Peyer's patch (tissue), 4 donors: ENCODE measurements at regions not wholly inside any gene's neighbourhood (a gene's known extent, or its start where the extent isn't known, plus 50 kb on each side); places are given as distances from the start of the nearest gene placed in this dataset.
"Not testable (repeated sequence)": the region's sequence is repeated elsewhere in the genome, so short reads cannot be mapped to it uniquely, and the experiment has no call there.

Experiments used
- DNase-seq, 3 donors: peaks; one replicate each; pipeline ENCODE4 v3.0.0-alpha.2; 2017 to 2019
- H3K27ac ChIP-seq, 4 donors: fragments of 200-600 bp; sonication (generic); one replicate each; pipeline ENCODE4 v1.5.1; 2016 to 2019
- H3K27me3 ChIP-seq, 2 donors: fragments of 200-600 bp; sonication (generic); one replicate each; pipeline ENCODE4 v1.5.1; 2019
- H3K36me3 ChIP-seq, 3 donors: fragments of 200-600 bp; sonication (generic); one replicate each; pipeline ENCODE4 v1.5.1; 2016 to 2019
- H3K4me1 ChIP-seq, 4 donors: fragments of 200-600 bp; sonication (generic); one replicate each; pipeline ENCODE4 v1.5.1; 2016 to 2019
- H3K4me3 ChIP-seq, 4 donors: fragments of 200-600 bp; sonication (generic); 1 replicate in 3 of 4; 2 replicates in 1 of 4; pipeline ENCODE4 v1.5.1; 2016 to 2019; ENCODE audit warnings: mild to moderate bottlenecking in 1 of 4
- H3K9me3 ChIP-seq, 4 donors: fragments of 200-600 bp; sonication (generic); one replicate each; pipeline ENCODE4 v1.5.1; 2016 to 2019; ENCODE audit warnings: mild to moderate bottlenecking in 1 of 4
- POLR2A ChIP-seq, 2 donors: fragments of 450-650 bp; IDR thresholded peaks; one replicate each; pipeline ENCODE4 v1.5.1; 2017; ENCODE audit warnings: antibody characterized with exemption in 2 of 2, mild to moderate bottlenecking in 2 of 2, moderate library complexity in 2 of 2
- TF ChIP-seq, protein P1 (sequence below), 6 experiments: fragments of 450-650 bp in 4 of 6; fragments of 200-600 bp in 2 of 6; sonication (generic) in 1 of 6; IDR thresholded peaks; one replicate each; pipeline ENCODE4 v1.5.1; 2017 to 2019; ENCODE audit warnings: antibody characterized with exemption in 6 of 6, mild to moderate bottlenecking in 3 of 6, moderate library complexity in 1 of 6

DNA sequence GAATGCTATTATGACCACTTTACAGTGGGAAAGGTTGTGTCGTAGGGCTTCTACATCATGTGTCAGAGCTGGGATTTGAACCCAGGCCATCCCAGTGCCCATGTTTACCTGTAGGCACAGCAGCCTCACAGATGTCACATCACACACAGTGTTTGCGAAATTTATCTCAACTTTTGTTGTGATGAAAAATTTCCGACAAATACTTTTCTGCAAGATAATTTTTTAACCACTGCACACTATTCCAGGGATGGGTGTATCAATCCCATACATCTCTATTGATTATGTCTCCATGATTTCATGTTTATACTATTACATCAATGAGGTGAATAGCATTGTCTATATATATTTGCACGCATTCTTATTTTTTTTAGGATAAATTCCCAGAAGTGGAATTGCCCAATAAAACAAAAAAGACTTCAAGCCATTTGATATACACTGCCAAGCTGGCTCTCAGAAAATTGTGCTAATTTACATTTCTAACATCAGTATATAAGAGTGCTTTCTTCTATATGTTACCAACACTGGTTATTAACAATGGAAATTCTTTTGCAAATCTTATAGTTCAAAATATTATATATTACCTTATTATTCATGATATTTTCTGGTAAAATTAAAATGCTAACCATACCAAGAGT lies 189.1 kb upstream of the ZNF217 start:
- H3K36me3 ChIP-seq, result no peaks in the 10 kb centered on the region
- DNase-seq, result peak in 1 of 3 donors; percentile 17
- H3K4me3 ChIP-seq, result no peak overlapping the region
- no peaks in the 10 kb centered on the region for H3K9me3 ChIP-seq
- H3K27me3 ChIP-seq, result no peaks in the 10 kb centered on the region
- TF ChIP-seq POLR2A (IDR thresholded peaks at IDR 0.05), result no peak
- TF ChIP-seq, protein P1, sequence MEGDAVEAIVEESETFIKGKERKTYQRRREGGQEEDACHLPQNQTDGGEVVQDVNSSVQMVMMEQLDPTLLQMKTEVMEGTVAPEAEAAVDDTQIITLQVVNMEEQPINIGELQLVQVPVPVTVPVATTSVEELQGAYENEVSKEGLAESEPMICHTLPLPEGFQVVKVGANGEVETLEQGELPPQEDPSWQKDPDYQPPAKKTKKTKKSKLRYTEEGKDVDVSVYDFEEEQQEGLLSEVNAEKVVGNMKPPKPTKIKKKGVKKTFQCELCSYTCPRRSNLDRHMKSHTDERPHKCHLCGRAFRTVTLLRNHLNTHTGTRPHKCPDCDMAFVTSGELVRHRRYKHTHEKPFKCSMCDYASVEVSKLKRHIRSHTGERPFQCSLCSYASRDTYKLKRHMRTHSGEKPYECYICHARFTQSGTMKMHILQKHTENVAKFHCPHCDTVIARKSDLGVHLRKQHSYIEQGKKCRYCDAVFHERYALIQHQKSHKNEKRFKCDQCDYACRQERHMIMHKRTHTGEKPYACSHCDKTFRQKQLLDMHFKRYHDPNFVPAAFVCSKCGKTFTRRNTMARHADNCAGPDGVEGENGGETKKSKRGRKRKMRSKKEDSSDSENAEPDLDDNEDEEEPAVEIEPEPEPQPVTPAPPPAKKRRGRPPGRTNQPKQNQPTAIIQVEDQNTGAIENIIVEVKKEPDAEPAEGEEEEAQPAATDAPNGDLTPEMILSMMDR (IDR thresholded peaks at IDR 0.05), result no peak
- H3K27ac ChIP-seq, result no peak overlapping the region
- peaks cover 0 to 16% (median 0%) of the 10 kb centered on the region in 4 donors for H3K4me1 ChIP-seq

DNA sequence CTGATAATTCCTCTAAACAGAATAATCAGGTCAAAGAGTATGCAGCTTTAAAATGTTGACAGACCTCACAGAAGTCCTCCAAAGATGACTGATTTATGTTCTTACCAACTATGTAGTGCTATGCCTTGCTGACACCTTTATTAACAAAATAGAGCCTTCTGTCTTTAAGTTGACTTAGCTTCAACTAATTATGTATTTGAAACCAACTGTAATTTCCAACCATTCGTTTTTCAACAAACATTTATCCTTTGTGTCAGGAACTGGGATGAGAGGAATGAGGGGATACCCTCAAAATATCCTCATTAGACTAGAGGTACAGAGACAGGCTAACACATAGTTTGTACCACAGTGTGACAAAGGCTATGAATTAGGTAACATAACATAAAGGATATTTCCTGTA lies 186.2 kb upstream of the ZNF217 start:
- H3K27ac ChIP-seq, result no peak overlapping the region
- no peaks in the 10 kb centered on the region for H3K36me3 ChIP-seq
- TF ChIP-seq, protein P1 (IDR thresholded peaks at IDR 0.05), result no peak
- TF ChIP-seq POLR2A (IDR thresholded peaks at IDR 0.05), result no peak
- H3K27me3 ChIP-seq, result no peaks in the 10 kb centered on the region
- no peak for DNase-seq
- no peaks in the 10 kb centered on the region for H3K9me3 ChIP-seq
- H3K4me1 ChIP-seq, result no peaks in the 10 kb centered on the region
- H3K4me3 ChIP-seq, result no peak overlapping the region

DNA sequence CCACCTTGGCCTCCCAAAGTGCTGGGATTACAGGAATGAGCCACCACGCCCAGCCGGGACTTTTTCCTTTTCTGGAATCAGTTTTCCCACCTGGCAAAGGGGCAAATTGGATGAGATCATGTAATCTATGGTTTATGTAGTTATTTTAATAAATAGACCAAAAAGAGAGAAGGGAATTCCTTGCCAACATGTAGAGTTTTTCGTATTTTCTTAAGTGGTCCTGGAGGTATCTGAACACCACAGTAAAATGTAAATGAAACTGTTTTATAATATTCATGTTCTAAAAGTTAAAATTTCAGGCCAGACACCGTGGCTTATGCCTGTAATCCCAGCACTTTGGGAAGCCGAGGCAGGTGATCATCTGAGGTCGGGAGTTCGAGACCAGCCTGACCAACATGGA lies 185.1 kb upstream of the ZNF217 start:
- H3K36me3 ChIP-seq, result no peaks in the 10 kb centered on the region
- no peaks in the 10 kb centered on the region for H3K27me3 ChIP-seq
- no peaks in the 10 kb centered on the region for H3K9me3 ChIP-seq
- H3K4me3 ChIP-seq, result no peak overlapping the region
- no peak overlapping the region for H3K27ac ChIP-seq
- H3K4me1 ChIP-seq, result no peaks in the 10 kb centered on the region
- no peak for TF ChIP-seq POLR2A (IDR thresholded peaks at IDR 0.05)
- TF ChIP-seq, protein P1 (IDR thresholded peaks at IDR 0.05), result no peak
- no peak for DNase-seq

DNA sequence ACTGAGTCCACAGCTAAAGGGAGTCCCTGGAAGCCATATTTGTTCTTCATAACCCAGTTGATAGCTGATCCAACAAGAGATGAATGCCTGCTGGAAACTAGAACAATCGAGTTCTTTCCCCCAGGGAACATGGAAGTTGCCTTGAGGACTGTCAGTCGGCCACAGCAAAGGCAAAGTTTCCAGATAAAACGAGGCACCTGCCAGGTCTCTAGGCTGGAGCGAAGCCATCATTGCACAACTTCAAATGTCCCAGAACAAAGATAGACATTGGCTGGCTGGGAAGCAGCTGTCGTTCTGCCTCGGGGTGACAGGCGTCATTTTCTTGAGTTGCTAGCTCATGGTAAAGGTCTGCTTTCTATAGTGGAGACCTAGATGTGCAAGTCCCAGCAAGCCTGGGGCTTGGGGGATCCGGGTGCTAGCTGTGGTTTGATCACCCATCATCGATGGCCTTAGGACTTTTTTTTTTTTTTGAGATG lies 184.4 kb upstream of the ZNF217 start:
- H3K27me3 ChIP-seq, result no peaks in the 10 kb centered on the region
- TF ChIP-seq POLR2A (IDR thresholded peaks at IDR 0.05), result no peak
- TF ChIP-seq, protein P1 (IDR thresholded peaks at IDR 0.05), result no peak
- peak in 1 of 3 donors; percentile 12 for DNase-seq
- H3K9me3 ChIP-seq, result no peaks in the 10 kb centered on the region
- no peak overlapping the region for H3K4me3 ChIP-seq
- H3K4me1 ChIP-seq, result peaks cover 0 to 6% (median 0%) of the 10 kb centered on the region in 4 donors
- no peaks in the 10 kb centered on the region for H3K36me3 ChIP-seq
- H3K27ac ChIP-seq, result no peak overlapping the region

DNA sequence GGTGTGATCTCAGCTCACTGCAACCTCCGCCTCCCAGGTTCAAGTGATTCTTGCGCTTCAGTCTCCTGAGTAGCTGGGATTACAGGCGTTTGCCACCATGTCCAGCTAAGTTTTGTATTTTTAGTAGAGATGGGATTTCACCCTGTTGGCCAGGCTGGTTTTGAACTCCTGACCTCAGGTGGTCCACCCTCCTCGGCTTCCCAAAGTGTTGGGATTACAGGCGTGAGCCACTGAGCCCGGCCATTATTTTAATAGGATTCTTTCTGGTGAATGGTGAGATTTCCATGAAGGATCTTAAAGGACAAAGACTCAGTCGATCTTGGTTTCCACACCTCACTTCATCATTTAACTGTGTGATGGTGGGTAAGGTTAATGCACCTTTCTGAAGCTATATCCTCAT lies 183.8 kb upstream of the ZNF217 start:
- peak in 1 of 3 donors; percentile 9 for DNase-seq
- not testable (repeated sequence) for H3K4me3 ChIP-seq, H3K36me3 ChIP-seq, H3K27me3 ChIP-seq, H3K9me3 ChIP-seq, H3K4me1 ChIP-seq, H3K27ac ChIP-seq

DNA sequence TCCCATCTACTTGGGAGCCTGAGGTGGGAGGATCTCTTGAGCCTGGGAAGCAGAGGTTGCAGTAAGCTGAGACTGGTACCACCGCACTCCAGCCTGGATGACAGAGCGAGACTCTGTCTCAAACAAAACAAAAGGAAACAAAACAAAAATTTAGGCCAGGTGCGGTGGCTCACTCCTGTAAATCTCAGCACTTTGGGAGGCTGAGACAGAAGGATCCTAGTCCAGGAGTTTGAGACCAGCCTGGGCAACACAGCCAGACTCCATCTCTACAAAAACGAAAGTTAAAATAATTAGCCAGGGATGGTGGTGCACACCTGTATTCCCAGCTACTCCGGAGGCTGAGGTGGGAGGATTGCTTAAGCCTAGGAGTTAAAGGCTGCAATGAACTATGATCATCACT lies 183.2 kb upstream of the ZNF217 start:
- H3K36me3 ChIP-seq, result no peaks in the 10 kb centered on the region
- no peak for TF ChIP-seq POLR2A (IDR thresholded peaks at IDR 0.05)
- TF ChIP-seq, protein P1 (IDR thresholded peaks at IDR 0.05), result no peak

More for the DNA sequence above, 183.2 kb upstream of the ZNF217 start:
- no peak overlapping the region for H3K4me3 ChIP-seq
- H3K4me1 ChIP-seq, result peaks cover 0 to 6% (median 0%) of the 10 kb centered on the region in 4 donors
- H3K9me3 ChIP-seq, result no peaks in the 10 kb centered on the region
- H3K27me3 ChIP-seq, result no peaks in the 10 kb centered on the region
- peak in 1 of 3 donors; percentile 9 for DNase-seq
- no peak overlapping the region for H3K27ac ChIP-seq
